Epithelial cell of esophagus (primary cell): ENCODE measurements at regions not wholly inside any gene's neighbourhood (a gene's known extent, or its start where the extent isn't known, plus 50 kb on each side); places are given as distances from the start of the nearest gene placed in this dataset.

Experiments
- DNase-seq: peaks from one replicate; pipeline ENCODE4 v3.0.0; 2010; ENCODE audit warnings: low read depth
- H3K4me3 ChIP-seq: 2 replicates; pipeline ENCODE4 v1.5.1; 2011; ENCODE audit warnings: mild to moderate bottlenecking, low read length, control low read depth
- CTCF ChIP-seq: IDR thresholded peaks from 2 replicates; pipeline ENCODE4 v1.5.1; 2011; ENCODE audit warnings: low read depth, mild to moderate bottlenecking, low read length, control low read depth, inconsistent platforms; ENCODE audit not compliant: insufficient read depth; ENCODE audit errors: missing control alignments

- DNase-seq, result peak; percentile 84
- TF ChIP-seq CTCF, result no peak
- no peak overlapping the region for H3K4me3 ChIP-seq
These were observed 75.1 kb downstream of the ZNF281 start for GRCh38 chr1:200334661-200335256.

DNA sequence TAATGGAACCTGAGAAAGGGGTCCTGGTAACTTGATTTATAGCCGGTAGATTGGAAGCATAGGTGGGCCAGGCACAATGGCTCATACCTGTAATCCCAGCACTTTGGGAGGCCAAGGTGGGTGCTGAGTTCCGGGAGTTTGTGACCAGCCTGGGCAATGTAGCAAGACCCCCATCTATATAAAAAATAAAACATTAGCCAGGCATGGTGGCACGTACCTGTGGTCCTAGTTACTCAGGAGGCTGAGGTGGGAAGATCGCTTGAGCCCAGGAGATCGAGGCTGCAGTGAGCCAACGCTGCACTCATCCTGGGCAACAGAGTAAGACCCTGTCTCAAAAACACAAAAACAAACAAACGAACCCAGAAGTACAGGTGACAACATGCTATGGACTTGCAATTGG, 76.5 kb downstream of the ZNF281 start:
- H3K4me3 ChIP-seq, result no peak overlapping the region
- DNase-seq, result no peak
- no peak for TF ChIP-seq CTCF

DNA sequence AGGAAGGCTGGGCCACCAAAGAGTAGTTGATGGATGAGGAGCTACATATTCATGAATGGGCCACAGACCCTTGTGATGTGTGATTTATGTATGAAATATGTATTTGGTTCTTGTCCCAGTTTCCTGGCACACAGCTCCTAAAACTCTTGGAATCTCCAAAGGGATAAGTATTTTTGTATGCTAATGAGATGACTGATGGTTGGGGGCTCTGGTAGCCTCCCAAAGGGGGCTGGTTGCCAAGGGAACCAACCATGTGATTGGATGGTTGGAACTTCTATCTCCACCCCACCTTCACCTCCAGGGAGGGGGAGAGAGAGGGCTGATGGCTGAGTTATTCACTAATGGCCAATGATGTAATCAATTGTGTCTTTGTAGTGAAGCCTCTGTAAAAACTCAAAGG, 77.1 kb downstream of the ZNF281 start:
- H3K4me3 ChIP-seq, result no peak overlapping the region
- no peak for TF ChIP-seq CTCF
- DNase-seq, result no peak

- TF ChIP-seq CTCF, result no peak
- H3K4me3 ChIP-seq, result no peak overlapping the region
- no peak for DNase-seq
These were observed 79.0 kb downstream of the ZNF281 start for GRCh38 chr1:200330741-200331428.

GRCh38 chr1:200329208-200329882, 80.5 kb downstream of the ZNF281 start:
- no peak for DNase-seq
- H3K4me3 ChIP-seq, result no peak overlapping the region
- TF ChIP-seq CTCF, result no peak

DNA sequence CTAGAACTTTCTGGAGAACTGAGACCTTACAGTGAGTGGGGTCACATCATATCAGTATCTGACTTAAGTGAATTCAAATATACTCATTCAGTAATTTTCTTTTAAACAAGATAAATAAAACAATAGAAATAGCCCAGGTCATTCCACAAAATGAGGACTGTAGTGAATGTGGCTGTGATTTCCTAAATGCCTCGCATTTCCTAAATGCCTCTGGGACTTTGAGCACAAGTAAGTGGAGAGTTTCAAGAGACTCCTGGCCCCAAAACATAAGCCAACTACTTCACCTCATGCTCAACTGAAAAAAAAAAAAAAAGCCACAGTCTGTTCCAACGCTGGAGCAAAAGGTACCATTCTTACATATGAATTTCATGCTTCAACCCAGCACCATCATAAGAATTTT, 81.5 kb downstream of the ZNF281 start:
- no peak for DNase-seq

More for the DNA sequence above, 81.5 kb downstream of the ZNF281 start:
- no peak for TF ChIP-seq CTCF
- no peak overlapping the region for H3K4me3 ChIP-seq
